Tongue (tissue), 2 donors: ENCODE measurements at regions not wholly inside any gene's neighbourhood (a gene's known extent, or its start where the extent isn't known, plus 50 kb on each side); places are given as distances from the start of the nearest gene placed in this dataset. TPM values are rescaled to one million over a fixed set of nuclear protein-coding genes. Genes with fewer than 3 reads are reported as not detected.
"Not testable (repeated sequence)": the region's sequence is repeated elsewhere in the genome, so short reads cannot be mapped to it uniquely, and the experiment has no call there.

Experiments used
- DNase-seq: peaks from one replicate; pipeline ENCODE4 v3.0.0-alpha.2; 2015
- small RNA-seq: library from RNA; depleted of rRNA; stranded (forward); fragments of <200 nt; gene quantifications from one replicate; pipeline ENCODE3, GENCODE V24; 2014; ENCODE audit warnings: low replicate concordance

DNA sequence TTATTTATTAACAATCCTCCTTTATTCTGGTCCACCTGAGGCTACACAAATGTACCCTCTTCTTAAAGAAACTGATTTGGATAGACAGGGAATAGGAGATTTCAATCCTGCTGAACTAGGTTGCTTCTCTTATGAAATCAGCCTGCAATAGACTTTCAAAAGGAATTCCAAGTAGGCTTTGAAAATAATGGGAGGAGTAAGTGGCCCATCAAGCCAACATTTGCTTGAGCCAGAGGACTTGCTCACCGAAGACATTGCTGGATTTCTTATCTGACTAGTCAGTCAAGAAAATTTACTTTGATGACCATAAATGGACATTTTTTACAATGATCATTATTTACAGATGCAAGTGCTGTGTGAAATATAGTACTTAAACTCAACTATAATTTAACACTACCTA, 82.8 kb upstream of the RASSF8 start:
- no peak for DNase-seq

DNA sequence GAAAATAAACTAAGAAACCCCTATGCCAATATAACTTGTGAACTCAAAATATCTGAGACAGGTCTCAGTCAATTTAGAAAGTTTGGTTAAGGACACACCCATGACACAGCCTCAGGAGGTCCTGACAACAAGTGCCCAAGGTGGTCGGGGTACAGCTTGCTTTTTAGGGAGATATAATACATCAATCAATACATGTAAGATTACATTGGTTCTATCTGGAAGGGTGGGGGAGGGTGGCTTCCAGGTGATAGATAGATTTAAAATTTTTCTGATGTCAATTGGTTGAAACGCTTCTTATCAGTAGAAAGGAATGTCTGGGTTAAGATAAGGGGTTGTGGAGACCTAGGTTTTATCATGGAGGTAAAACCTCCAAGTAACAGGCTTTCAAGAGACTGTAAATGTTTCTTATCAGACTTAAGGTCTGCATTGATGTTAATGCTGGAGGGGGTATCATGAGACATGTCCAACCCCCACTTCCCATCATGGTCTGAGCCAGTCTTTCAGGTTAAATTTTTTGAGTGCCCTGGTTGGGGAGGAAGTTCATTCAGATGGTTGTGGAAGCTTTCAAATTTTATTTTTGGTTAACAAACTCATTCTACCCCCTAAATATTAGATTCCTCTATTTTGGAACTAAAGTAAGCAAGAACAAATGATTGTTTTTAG, 82.0 kb upstream of the RASSF8 start:
- no peak for DNase-seq

DNA sequence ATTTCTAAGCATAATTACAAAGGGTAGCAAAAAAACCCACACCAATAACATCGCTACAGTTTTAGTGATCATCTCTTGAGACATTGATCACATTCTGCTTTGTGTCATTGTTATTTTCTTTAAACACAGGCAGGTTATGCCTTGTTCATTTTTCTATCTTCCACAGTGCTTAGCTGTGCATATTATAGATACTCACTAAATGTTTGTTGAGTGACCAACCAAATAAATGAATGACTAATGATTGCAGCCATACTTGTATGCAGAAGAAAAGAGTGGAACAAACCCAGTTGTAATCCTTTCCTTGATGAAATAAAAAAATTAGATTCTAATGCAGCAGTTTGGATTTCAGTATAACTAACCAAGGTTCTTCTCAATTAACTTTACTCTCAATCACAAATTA, 81.0 kb upstream of the RASSF8 start:
- DNase-seq: no peak

DNA sequence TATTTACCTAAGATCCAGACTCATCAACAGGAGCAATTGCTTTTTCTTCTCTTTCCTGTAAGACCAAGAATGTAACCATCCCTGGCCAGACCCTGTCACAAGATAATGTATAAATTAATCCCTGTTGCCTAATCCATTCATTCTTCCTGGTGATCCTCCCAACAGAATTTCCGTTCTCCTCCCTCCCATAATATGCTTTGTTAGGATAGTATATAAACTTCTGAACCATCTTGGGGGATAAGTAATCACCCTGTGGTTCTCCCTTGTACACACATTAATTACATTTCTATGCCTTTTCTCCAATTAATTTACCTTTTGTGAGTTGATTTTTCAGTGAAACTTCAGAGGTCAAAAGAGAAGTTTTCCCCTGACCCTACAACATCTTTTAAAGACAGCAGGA, 76.2 kb upstream of the RASSF8 start:
- DNase-seq: no peak

DNA sequence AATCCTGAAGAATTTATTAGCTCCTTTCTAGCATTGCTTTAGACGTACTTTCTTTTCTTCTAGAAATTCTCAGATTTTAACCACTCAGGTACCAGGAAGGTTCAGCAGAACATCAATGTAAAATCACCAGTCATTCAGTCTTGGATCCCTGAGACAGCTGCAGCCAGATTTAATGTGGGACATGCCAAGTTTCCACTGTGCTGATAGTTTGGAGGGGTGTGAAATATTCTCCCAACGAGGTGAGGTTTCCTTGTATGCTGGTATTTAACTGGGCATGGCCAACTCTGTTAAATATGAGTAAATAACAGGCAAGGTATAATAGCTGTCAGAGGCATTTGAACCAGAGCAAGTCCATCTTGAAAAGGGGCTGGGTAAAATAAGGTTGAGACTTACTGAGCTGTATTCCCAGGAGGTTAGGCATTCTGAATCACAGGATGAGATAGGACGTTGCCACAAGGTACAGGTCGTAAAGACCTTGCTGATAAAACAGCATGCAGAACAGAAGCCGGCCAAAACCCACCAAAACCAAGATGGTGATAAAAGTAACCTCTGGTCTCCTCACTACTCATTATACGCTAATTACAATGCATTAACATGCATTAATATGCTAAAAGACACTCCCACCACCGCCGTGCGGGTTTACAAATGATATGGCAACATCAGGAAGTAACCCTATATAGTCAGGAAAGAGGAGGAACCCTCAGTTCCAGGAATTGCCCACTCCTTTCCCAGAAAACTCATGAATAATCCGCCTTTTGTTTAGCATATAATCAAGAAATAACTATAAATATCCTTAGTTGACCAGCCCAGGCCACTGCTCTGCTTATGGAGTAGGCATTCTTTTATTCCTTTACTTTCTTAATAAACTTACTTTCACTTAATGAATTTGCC, 75.2 kb upstream of the RASSF8 start:
- no peak for DNase-seq

DNA sequence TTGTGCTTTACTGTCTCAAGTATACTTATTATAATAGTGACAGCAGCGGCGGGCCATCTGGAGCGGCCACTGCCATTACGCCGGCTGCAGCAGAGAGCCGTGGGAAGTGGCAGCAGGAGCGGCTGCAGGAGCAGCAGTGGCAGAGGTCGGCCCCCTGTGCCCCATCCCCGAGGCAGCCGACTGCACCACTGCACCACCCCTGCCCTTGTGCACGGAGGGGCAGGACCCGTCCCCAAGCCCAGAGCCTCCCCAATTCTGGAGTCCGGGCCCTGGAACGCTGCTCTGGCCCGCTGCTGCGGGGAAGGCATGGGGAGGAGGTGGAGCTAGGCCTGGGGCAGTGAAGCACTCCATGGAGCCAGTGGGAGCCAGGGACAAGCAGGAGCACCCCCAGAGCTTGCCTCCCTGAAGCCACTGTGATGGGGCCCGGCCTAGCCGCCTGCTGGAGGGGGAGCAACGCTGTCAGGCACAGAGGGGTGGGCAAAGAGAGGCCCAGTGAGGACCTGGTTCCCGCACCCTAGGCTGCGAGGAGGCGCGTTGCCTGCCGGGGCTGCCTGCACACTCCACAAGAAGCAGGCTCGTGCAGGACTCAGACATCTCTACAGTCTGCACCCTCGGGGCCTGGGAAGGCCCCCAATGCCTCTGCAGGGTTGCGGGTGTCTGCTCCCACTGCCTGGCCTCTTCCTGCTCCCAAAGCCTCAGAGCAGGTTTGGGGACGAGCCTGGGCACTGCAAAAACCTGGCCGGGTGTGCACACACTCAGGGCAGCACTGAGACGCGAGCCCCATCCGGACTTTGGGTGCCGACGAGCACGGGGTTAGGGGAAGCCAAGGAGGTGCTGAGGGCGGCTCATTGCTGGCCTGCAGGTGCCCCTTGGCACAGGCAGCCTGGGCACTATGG, 74.2 kb upstream of the RASSF8 start:
- no peak for DNase-seq

DNA sequence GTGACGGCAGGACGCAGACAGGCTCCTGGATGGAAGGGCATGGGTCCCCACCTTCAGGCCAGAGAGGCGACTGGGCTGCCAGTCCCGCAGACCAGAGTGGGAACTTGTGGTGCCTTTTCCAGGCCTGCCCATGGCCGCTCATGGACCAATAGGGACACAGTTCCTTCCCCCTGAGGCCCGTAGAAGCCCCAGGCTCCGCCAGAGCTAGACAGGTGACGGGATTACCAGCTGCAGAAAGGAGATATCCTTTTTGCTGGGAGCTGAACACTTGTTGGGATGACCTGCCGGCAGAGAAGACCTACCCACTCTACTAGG, 73.6 kb upstream of the RASSF8 start:
- DNase-seq: no peak

DNA sequence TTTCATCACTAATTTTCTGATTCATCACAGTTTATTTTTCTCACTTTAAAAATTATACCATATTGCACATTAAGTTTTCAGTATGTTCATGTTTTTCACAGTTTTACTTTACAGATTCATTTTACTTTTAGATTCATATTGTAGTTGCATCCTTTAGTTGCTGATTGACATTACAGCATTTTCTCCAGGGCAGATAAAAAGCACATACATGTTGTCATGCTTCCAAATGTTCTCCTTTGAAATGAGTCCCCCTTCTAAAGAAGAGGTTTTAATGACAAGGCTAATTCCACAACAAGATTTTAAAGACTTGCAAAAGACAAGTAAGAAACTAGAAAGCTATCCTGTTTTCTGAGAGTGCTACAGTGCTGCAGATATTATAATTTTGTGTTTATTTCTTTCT, 72.1 kb upstream of the RASSF8 start:
- no peak for DNase-seq

DNA sequence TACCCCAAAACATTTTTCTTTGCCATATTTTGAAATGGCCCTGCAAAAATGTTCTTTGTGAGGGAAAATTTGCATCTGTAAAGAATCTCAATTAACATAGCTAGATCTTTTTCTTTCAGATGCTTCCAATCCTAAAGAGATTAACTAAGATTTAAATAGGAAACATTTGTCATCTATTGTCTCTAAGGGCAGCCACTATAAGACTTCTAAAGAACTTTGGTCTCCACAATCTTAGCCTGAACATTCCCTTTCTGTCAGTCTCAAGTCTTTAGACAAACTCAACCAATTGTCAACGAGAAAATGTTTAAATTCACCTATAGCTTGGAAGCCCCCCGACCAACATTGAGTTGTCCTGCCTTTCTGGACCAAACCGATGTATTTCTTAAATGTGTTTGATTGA, 71.1 kb upstream of the RASSF8 start:
- no peak for DNase-seq

DNA sequence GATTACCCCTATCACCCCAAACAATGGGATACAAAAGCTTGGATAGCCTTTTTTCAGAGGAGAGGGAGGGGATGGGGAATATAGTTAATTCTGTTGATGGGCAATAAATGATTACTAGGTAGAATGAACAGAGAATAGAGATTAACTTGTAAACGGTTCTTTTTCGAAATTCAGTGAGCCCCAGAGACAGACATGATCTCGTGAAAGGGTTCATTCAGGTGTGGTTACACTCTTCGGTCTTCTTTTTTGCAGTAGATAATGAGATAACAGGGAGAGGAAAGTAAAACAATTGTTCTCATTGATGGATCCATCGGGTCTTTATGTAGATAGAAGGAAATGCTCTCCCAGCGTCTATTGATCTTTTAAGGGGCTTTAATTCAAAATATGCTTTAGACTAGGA, 69.3 kb upstream of the RASSF8 start:
- no peak for DNase-seq

DNA sequence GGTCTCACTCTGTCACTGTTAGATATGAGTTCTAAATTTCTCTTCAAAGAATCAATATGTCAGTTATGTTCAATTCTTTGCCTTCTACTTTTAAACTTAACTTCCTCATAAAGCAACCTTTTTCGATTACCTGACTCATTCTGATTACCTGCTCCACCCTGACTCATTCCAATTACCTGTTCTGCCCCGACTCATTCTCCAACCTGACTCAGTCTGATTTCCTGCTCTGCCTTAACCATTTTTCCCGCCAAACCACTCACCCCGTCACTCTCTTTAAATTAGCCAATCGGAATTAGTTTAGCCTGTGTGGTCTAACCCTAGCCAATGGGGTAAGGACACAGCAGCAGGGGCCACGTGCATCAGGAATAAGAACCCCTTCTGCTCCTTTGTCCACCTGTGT, 67.4 kb upstream of the RASSF8 start:
- not testable (repeated sequence) for DNase-seq

DNA sequence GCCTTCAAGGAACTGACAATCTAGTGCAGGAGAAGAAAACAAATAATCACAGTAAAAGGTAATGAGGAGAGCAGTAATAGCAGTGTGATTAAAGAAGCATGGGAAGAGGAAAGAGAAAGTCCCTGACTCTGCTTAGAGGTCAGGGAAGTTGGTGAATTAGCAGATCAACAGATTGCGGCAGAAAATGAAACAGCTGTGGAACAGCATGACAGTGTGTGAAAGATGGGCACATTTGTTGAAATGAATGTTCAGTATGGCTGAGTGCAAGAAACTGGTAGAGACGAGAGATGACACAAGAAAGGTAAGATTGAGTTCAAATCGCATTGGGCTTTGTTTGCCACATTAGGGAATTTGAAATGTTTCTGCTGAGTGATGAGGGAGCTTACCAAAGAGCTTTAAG, 63.7 kb upstream of the RASSF8 start:
- DNase-seq: no peak

DNA sequence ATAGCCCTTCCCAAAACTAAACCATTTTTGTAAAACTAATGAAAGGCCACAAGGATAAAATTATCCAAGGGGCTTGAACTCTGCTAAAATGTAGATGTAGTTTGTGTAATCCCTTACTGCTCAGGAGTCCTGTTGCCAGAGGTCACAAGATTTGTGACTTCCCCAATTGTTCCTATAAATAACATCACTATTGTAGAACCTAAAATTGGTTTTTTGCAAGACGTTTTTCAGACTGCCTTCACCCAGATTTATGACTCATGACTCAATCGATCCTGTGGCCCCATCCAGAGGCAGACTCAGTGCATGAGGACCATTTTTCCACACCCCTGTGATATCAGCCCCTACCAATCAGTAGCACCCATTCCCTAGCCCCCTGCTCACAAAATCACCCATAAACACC, 61.5 kb upstream of the RASSF8 start:
- no peak for DNase-seq

DNA sequence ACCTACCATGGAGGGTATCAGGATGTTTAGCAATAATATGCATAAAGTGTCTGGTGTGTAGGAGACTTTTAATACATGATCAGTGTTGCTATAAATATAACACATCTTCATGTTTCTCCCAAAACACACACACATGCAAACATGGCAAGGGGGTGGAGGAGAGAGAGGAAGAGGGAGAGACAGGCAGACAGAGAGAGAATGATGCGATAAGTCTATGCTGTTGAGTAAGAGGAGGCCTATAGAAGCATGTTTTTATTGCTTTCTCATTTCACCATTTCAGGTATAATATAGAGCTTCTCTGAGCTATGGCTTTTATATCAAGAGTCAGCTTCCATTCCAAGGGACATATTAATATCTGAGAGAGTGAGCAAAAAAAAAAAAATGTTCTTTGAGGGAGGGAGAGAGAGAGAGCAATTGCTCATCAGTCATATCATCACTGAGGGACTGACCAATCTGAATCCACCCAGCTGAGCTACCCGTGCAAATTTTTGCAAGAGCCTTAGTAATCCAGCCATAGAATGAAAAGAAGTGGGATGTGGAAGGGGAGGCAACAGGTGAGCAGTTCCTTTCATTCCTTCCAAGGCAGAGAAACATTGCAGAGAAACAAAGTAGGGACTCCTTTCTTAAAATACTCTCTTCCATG, 54.8 kb upstream of the RASSF8 start:
- no peak for DNase-seq

DNA sequence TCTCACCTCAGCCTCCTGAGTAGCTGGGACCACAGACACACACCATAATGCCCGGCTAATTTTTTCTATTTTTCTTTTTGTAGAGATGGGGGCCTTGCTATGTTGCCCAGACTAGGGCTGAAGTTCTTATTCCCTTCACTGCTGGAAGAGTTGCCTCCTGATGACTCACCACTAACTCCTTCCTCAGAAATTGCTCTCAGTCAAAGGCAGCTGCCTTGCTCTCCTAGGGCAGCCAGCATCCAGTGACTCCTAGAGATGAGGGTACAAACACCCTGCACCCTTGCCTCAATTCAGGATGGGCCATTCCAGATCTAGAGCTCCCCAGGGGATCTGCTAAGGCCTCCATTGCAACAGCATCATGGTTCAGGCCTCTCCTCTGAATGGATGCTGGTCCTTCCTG, 54.0 kb upstream of the RASSF8 start:
- DNase-seq: no peak

DNA sequence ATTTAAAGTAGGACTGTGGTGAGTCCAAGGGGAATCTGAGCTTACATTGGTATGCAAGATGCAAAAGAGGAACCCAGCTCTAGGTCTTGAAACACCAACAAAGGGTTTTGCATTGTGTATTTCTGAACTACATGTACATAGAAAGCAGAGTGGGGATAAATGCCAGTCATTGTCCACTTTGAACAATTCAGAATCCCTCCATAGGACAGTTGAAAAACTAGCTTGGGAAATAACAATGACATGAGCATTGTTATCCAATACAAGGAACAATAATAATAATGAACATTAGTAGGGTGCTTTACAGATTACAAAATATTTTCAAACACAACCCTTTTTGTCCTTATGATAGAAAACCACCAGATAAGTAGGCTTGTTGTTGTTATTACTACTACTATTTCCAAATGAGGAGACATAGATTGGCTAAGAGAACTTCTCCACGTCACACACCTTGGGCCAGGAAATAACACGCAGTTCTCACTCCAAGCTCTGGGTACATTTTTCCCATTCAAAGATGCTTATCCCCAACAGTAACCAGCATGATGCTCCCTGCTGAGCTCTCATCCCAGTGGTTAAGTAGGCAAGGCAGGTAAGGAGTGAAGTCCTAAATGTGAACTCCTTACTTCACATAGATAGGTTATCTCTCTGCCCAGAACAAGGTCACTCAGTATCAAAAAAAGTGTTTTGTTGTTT, 51.7 kb upstream of the RASSF8 start:
- DNase-seq: no peak

Small RNA genes in the stretch of these regions (small RNA-seq; reads per million reads assigned to genes)
- not detected for gene RN7SKP262
